Ishikawa (cell line): ENCODE measurements at regions not wholly inside any gene's neighbourhood (a gene's known extent, or its start where the extent isn't known, plus 50 kb on each side); places are given as distances from the start of the nearest gene placed in this dataset.

ENCODE experiments used
- CEBPB ChIP-seq: IDR thresholded peaks from 2 replicates; pipeline ENCODE4 v1.6.1; 2012
- CREB1 ChIP-seq: IDR thresholded peaks from 2 replicates; pipeline ENCODE4 v1.6.1; 2012; ENCODE audit warnings: low read depth
- EGR1 ChIP-seq: IDR thresholded peaks from 2 replicates; pipeline ENCODE4 v1.6.1; 2012
- EP300 ChIP-seq: IDR thresholded peaks from 2 replicates; pipeline ENCODE4 v1.6.1; 2012; ENCODE audit warnings: borderline replicate concordance
- FOXM1 ChIP-seq: IDR thresholded peaks from 2 replicates; pipeline ENCODE4 v1.6.1; 2012; ENCODE audit warnings: low read depth, borderline replicate concordance
- MAX ChIP-seq: IDR thresholded peaks from 2 replicates; pipeline ENCODE4 v1.6.1; 2012
- NFIC ChIP-seq: IDR thresholded peaks from 2 replicates; pipeline ENCODE4 v1.6.1; 2012
- RAD21 ChIP-seq: IDR thresholded peaks from 2 replicates; pipeline ENCODE4 v1.6.1; 2012; ENCODE audit warnings: low read depth
- REST ChIP-seq: IDR thresholded peaks from 2 replicates; pipeline ENCODE4 v1.6.1; 2012; ENCODE audit warnings: low read depth, mild to moderate bottlenecking
- TAF1 ChIP-seq: IDR thresholded peaks from 2 replicates; pipeline ENCODE4 v1.6.1; 2012; ENCODE audit warnings: low read depth, mild to moderate bottlenecking
- TCF12 ChIP-seq: IDR thresholded peaks from 2 replicates; pipeline ENCODE4 v1.6.1; 2012; ENCODE audit warnings: low read depth
- TEAD4 ChIP-seq: IDR thresholded peaks from 2 replicates; pipeline ENCODE4 v1.6.1; 2012
- USF1 ChIP-seq: IDR thresholded peaks from 2 replicates; pipeline ENCODE4 v1.6.1; 2012
- YY1 ChIP-seq: IDR thresholded peaks from 2 replicates; pipeline ENCODE4 v1.6.1; 2012; ENCODE audit warnings: low read depth
- ZBTB7A ChIP-seq: IDR thresholded peaks from 2 replicates; pipeline ENCODE4 v1.6.1; 2012; ENCODE audit warnings: low read depth

GRCh38 chr3:24985668-24986067, 442.4 kb upstream of the RARB start:
- TF ChIP-seq FOXM1 = no peak
- TF ChIP-seq CREB1 = no peak
- TF ChIP-seq NFIC = no peak

- TF ChIP-seq YY1 (no peak), TAF1 (no peak), TEAD4 (no peak), MAX (no peak), RAD21 (no peak), CREB1 (no peak), TCF12 (no peak), ZBTB7A (no peak), NFIC (no peak), EP300 (no peak), REST (no peak), FOXM1 (no peak), USF1 (no peak), CEBPB (no peak), EGR1 (no peak)
These were observed 441.5 kb upstream of the RARB start for GRCh38 chr3:24986612-24987011.

- TF ChIP-seq EGR1 = no peak
- no peak for TF ChIP-seq REST
- TF ChIP-seq CEBPB = no peak
- no peak for TF ChIP-seq YY1
- no peak for TF ChIP-seq EP300
- TF ChIP-seq TAF1 = no peak
- TF ChIP-seq MAX = no peak
- no peak for TF ChIP-seq CREB1
- TF ChIP-seq FOXM1 = no peak
- no peak for TF ChIP-seq NFIC
- no peak for TF ChIP-seq ZBTB7A
- TF ChIP-seq RAD21 = no peak
- no peak for TF ChIP-seq USF1
- TF ChIP-seq TEAD4 = no peak
- TF ChIP-seq TCF12 = no peak
These were observed 428.7 kb upstream of the RARB start for GRCh38 chr3:24999357-24999756.

GRCh38 chr3:25000971-25001591, 427.0 kb upstream of the RARB start:
- TF ChIP-seq FOXM1 = no peak
- no peak for TF ChIP-seq CEBPB
- no peak for TF ChIP-seq TCF12
- no peak for TF ChIP-seq RAD21
- no peak for TF ChIP-seq REST
- TF ChIP-seq EGR1 = no peak
- no peak for TF ChIP-seq MAX
- TF ChIP-seq ZBTB7A = no peak
- no peak for TF ChIP-seq EP300
- no peak for TF ChIP-seq YY1
- TF ChIP-seq USF1 = no peak
- no peak for TF ChIP-seq TEAD4
- no peak for TF ChIP-seq TAF1
